HG03469 (cell line): ENCODE measurements at regions not wholly inside any gene's neighbourhood (a gene's known extent, or its start where the extent isn't known, plus 50 kb on each side); places are given as distances from the start of the nearest gene placed in this dataset.

Experiments
- ATAC-seq: cut with Tn5 transposase; IDR thresholded peaks from one replicate; pipeline ENCODE4 v1.9.1; 2021; ENCODE audit warnings: mild to moderate bottlenecking, moderate library complexity, moderate number of reproducible peaks; ENCODE audit not compliant: unreplicated experiment

GRCh38 chr16:87229230-87230188 is 87.7 kb downstream of the C16orf95 start:
- ATAC-seq, result no peak

GRCh38 chr16:87230571-87230970 is 86.6 kb downstream of the C16orf95 start:
- no peak for ATAC-seq

- no peak for ATAC-seq
These were observed 85.9 kb downstream of the C16orf95 start for GRCh38 chr16:87231295-87231694.

DNA sequence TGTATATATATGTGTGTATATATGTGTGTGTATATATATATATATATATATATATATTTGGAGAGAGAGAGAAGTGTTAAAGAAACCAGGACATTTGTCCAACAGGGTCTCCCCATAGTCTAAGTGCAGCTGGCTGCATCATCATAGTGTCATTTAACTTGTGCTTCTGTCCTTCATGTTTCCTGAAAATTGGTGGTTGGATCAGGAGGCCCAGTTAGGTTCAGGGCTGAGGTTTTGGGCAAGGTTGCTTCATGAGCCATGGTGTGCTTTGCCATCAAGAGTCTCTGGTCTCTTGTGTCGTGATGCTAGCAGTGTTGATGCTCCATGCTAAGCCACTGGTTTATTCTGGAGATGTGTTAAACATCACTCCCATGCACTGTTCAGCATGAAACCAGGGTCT is 85.3 kb downstream of the C16orf95 start:
- no peak for ATAC-seq

- no peak for ATAC-seq
These were observed 83.3 kb downstream of the C16orf95 start for GRCh38 chr16:87233928-87234327.

- no peak for ATAC-seq
These were observed 82.6 kb downstream of the C16orf95 start for GRCh38 chr16:87234601-87235000.

- ATAC-seq, result no peak
These were observed 81.2 kb downstream of the C16orf95 start for GRCh38 chr16:87235810-87236515.

DNA sequence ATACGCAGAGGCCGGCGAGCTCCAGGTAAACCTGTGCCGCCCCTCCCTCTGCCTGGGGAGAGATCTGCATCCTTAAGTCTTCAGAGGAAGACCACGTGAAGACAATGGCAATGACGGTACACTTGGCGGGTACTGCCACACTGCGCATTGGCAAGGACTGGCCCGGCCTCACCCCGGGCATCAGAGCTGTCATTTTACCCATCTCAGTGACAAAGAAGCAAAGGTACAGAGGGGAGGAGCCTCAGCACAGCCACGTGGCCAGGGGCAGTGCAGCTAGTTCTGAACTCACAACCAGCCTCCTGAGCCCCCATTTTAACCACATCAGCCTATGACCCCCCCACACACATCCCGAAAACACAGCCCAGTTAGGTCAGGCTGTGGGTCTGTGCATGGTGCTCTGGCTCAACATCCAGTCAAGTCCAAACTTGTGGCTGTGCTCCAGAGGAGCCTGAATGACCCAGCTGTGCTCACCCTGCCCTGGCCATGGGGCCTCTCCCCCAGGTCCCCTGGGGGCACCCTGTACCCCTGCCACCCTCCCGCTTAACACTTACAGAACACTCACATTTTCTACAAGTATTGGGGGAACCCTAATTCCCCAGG is 80.6 kb downstream of the C16orf95 start:
- ATAC-seq, result no peak

- no peak for ATAC-seq
These were observed 78.9 kb downstream of the C16orf95 start for GRCh38 chr16:87238361-87238715.

GRCh38 chr16:87239545-87239944 is 77.6 kb downstream of the C16orf95 start:
- no peak for ATAC-seq

DNA sequence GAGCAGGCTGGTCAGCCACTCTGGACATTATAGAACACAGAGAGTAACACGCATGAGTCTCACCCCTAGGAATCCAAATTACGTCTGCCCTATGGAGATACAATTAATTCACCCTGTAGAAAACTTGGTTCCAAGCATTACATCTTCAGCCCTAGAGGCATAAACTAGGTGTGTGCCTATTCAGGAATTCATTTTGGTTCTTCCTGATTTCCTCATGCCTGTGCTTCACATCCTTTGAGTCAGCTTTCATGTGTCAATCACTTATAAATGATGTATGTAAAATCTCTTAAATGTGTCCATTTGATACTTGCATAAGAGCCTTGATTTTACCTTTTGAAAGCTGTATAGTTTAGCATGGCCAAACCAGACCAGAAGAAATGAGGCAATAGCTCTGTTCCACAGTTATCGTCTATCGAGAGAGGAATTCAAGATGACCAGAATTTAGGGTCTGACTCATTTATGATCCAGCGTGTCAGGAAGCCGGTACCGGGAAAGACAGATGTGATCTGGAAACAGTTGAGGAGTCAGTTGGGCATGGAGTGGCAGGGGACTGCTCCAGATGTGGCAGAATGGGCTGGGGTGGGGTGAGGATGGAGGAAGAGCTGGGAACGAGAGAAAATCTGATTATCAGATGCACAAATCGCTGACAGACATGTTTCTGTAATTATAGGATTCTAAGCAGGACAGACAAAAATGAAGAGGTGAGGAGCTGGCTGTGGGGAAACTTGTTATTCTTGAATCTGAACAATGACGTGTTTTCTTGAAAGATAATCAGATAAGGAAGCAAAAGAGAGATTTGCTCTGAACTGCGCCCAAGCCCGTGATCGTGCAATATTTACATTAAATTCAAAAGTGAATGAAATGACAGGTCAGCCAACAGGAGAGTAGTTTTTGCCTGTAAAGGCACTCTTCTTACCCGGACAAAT is 76.7 kb downstream of the C16orf95 start:
- no peak for ATAC-seq

DNA sequence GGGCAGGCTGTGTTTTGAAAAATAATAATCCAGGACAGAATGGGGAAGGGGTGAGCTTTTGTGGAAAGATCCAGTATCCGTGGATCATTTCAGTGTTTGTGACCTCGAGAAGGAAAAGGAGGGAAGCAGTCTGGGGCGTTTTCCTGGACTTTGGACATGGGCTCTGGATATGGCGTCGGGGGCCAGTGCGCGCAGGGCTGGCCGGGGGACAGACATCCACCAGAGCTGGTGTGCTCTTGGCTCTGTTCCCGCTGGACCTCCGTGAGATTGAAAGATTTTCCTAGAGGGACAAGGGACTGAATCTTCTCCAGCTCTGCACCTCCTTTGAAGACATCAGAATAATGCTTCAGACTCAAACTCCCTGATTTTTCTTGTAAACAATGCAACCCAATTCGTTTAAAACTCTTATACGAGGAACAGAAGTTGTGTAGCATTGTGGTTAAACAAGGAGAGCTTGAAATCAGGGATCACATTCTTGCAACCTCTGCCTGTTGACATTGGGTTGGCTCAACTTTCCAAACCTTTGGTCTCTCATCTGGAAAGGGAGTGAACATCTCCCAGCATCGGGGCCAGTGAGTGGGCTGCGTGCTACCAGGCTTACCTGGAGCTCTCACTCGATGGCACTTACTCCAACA is 75.9 kb downstream of the C16orf95 start:
- no peak for ATAC-seq

GRCh38 chr16:87243478-87243877 is 73.7 kb downstream of the C16orf95 start:
- no peak for ATAC-seq

DNA sequence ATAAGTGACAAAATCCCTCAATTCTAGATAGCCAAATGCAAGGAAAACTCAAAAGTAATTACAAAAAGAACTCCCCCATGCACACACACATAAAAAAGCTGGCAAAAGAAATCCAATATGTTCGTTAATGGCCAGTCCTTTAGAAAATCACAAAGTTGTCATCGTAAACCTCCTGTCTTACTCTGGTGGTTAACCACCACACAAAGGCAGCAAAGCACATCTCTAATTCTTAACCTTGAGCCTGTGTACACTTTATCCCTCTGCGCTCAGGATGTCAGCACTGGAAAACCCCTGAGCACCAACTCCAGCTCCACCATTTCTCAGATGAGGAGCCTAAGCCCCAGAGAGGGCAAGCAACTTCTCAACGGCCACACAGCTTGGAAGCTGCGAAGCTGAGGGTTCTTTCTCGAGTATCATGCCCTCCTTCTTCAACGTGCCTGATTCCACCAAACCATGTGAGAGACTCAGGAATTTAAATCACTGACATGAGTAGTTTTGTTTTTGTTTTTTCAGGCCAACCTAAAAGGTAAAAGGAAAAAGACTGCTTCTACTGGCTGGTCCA is 72.5 kb downstream of the C16orf95 start:
- ATAC-seq, result no peak

DNA sequence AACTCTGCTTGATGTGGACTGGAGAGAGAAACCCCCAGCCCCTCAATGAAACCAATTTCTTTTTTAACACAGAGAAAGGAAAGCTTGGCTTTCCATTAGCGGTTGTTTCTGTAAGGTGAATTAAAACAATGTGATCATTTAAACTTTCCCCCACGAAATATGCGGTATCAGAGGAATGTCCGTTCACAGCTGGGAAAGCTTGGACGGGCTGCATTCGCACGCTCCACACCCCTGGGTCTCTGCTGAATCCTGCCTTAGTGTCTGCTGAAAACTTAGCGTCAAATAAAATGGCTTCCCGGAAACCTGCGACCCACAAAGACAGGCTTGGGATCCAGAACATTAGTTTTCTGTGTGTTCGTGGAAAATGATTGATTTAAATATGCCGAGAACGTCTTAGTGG is 71.7 kb downstream of the C16orf95 start:
- ATAC-seq, result no peak

DNA sequence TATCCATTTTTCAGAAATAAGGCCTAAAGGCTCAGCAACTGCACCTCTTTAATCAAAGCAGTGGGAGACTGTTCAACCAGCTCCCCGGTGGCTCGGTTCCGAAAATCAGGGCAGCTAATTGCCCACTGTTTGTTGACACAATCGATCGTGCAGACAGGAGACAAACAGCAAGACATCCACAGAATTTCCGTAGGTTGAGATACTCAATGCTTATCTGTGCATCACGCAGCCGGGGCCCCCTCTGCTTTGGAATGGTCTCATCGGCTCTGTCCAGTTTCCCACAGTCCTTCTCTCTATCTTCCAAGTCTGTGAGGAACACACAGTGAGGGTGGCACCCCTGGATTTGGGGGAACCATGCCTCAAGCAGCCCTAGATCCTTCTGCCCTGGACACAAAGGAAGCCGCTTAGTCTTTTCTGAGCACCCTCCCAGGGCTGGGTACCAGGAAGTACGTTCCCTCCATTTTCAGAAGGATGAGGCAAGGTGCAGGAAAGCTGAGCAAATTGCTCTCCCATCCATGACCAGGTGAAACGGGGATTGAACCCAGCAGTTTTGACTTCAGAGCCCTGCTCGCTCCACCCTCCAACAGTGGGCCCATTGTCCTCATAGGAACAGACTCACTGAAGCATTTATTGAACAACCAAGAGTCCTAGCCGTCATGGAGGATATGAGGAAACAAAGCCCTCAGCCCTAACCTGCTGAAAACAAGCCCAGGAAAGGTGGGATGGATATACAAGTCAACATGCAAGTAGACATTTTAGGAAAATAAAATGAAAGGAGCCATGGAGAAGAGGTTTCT is 70.7 kb downstream of the C16orf95 start:
- ATAC-seq, result no peak

- ATAC-seq, result no peak
These were observed 68.5 kb downstream of the C16orf95 start for GRCh38 chr16:87248714-87249113.

DNA sequence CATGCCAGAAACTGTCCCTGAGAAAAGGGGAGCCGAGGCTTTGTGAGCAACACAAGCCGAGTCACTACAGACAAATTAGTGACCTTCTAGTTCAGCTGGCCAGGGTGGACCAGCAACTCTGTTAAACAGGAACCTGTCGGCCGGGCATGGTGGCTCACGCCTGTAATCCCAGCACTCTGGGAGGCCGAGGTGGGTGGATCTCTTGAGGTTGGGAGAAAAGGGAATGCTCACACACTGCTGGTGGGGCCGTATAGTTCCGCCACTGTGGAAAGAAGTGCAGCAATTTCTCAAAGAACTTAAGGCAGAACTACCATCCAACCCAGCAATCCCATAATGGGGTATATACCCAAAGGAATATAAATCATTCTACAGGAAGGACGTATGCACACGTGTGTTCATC is 67.8 kb downstream of the C16orf95 start:
- ATAC-seq, result no peak

DNA sequence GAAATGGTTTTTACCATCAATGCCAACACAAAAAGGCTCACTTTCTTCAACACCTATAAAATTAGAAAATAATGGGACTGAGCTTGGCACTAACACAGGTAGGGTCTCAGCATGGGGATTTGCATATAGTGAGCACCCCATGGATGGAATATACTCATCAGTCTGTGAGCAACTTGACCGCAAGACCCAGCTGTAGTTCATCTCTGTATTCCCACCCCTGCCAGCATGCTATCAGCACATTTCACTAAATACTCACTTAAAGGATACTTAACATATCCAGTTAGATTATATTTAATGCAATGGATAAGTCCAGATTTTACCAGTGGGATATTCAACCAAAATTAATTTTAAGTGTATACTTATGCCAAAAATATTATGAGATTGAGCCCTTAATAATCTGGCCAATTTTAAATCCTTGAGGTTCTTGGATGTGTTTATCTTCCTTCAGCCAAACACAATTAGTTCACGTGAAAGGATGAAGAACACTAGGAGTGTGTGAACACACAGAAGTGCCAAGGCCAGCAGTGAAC is 66.7 kb downstream of the C16orf95 start:
- ATAC-seq, result no peak
